C1 segment of cervical spinal cord (tissue), 14 donors: ENCODE measurements at regions not wholly inside any gene's neighbourhood (a gene's known extent, or its start where the extent isn't known, plus 50 kb on each side); places are given as distances from the start of the nearest gene placed in this dataset.
"Not testable (repeated sequence)": the region's sequence is repeated elsewhere in the genome, so short reads cannot be mapped to it uniquely, and the experiment has no call there.

Experiments used
- DNase-seq, 14 donors: peaks; one replicate each; lab custom pipeline; 2025; lab: John Stamatoyannopoulos, UW

GRCh38 chr12:105423237-105423636, 92.7 kb downstream of the C12orf75 start:
- no peak for DNase-seq

GRCh38 chr12:105423921-105424320, 93.4 kb downstream of the C12orf75 start:
- DNase-seq, result no peak

- DNase-seq, result no peak
These were observed 95.0 kb downstream of the C12orf75 start for GRCh38 chr12:105425254-105426174.

GRCh38 chr12:105426766-105427165, 96.3 kb downstream of the C12orf75 start:
- no peak for DNase-seq

- DNase-seq, result no peak
These were observed 97.4 kb downstream of the C12orf75 start for GRCh38 chr12:105427883-105428282.

GRCh38 chr12:105428793-105429395, 98.4 kb downstream of the C12orf75 start:
- no peak for DNase-seq

- DNase-seq, result no peak
These were observed 99.0 kb downstream of the C12orf75 start for GRCh38 chr12:105429511-105429910.

- DNase-seq, result no peak
These were observed 101.1 kb downstream of the C12orf75 start for GRCh38 chr12:105431537-105432100.

- no peak for DNase-seq
These were observed 103.3 kb downstream of the C12orf75 start for GRCh38 chr12:105433804-105434203.

GRCh38 chr12:105436636-105437035, 106.1 kb downstream of the C12orf75 start:
- DNase-seq, result no peak

GRCh38 chr12:105440037-105440664, 109.7 kb downstream of the C12orf75 start:
- DNase-seq, result no peak

GRCh38 chr12:105443802-105444652, 113.5 kb downstream of the C12orf75 start:
- no peak for DNase-seq

GRCh38 chr12:105444653-105445102, 114.2 kb downstream of the C12orf75 start:
- DNase-seq, result no peak

- no peak for DNase-seq
These were observed 114.8 kb downstream of the C12orf75 start for GRCh38 chr12:105445249-105445648.

GRCh38 chr12:105445649-105446048, 115.2 kb downstream of the C12orf75 start:
- DNase-seq, result no peak

- DNase-seq, result not testable (repeated sequence)
These were observed 116.0 kb downstream of the C12orf75 start for GRCh38 chr12:105446460-105446859.

GRCh38 chr12:105449431-105449830, 118.9 kb downstream of the C12orf75 start:
- no peak for DNase-seq

GRCh38 chr12:105451211-105451610, 120.7 kb downstream of the C12orf75 start:
- DNase-seq, result no peak

- DNase-seq, result no peak
These were observed 121.3 kb downstream of the C12orf75 start for GRCh38 chr12:105451798-105452197.

GRCh38 chr12:105453316-105453715, 122.8 kb downstream of the C12orf75 start:
- DNase-seq, result no peak

- no peak for DNase-seq
These were observed 124.2 kb downstream of the C12orf75 start for GRCh38 chr12:105454688-105455087.
